GM12878 (cell line): ENCODE measurements at regions not wholly inside any gene's neighbourhood (a gene's known extent, or its start where the extent isn't known, plus 50 kb on each side); places are given as distances from the start of the nearest gene placed in this dataset.

Experiments
- ATAC-seq: fragments of 200-7000 bp; cut with Tn5 transposase; 3 replicates; pipeline ENCODE4 v1.9.1; 2020; ENCODE audit warnings: mild to moderate bottlenecking, moderate library complexity
- BruUV-seq: library from RNA; stranded (reverse); fragments of 400-500 nt; replicated peaks from 2 replicates; lab custom pipeline; 2021; lab: Mats Ljungman, UMichigan
- CTCF ChIA-PET: fragments of 300-600 bp; sonication (Branson Sonifier 250); formaldehyde crosslinking; extraction: SDS; loops from one replicate; lab custom pipeline; 2021; ENCODE audit warnings: inconsistent platforms; lab: Yijun Ruan, JAX
- POLR2A ChIA-PET: fragments of 350-600 bp; formaldehyde crosslinking; extraction: SDS; loops from one replicate; lab custom pipeline; 2021; ENCODE audit warnings: inconsistent platforms; lab: Charles Lee
- RAD21 ChIA-PET: fragments of 300-600 bp; sonication (Branson Sonifier 250); formaldehyde crosslinking; loops from one replicate; lab custom pipeline; 2023; ENCODE audit warnings: antibody characterized with exemption; ENCODE audit not compliant: unreplicated experiment; lab: Charles Lee
- SMC1A ChIA-PET: fragments of 300-600 bp; sonication (Branson Sonifier 250); formaldehyde crosslinking; loops from one replicate; lab custom pipeline; 2023; ENCODE audit not compliant: unreplicated experiment, uncharacterized antibody; lab: Charles Lee
- DNase-seq: peaks from one replicate; pipeline ENCODE4 v3.0.0-alpha.2; 2011; ENCODE audit warnings: low read depth, low spot score
- FAIRE-seq: peaks from 3 replicates; lab custom pipeline; 2011; peaks lifted over from hg19 to GRCh38; lab: Jason Lieb, UNC
- H2AFZ ChIP-seq: 2 replicates; pipeline ENCODE4 v1.6.0; 2011; ENCODE audit warnings: low read depth, low read length, control low read depth; ENCODE audit not compliant: control insufficient read depth
- H3K27ac ChIP-seq: 2 replicates; pipeline ENCODE4 v1.5.1; 2011; ENCODE audit warnings: control low read depth; ENCODE audit not compliant: control insufficient read depth, insufficient read depth
- H3K27me3 ChIP-seq, 2 experiments: replicated peaks in 1 of 2; 2 replicates each; pipeline versions ENCODE4 v1.6.0 to v1.6.1; 2011; ENCODE audit warnings: low read length in 1 of 2; ENCODE audit not compliant: control insufficient read depth in 2 of 2, insufficient read depth in 2 of 2
- H3K36me3 ChIP-seq, 2 experiments: 2 replicates each; pipeline ENCODE4 v1.5.1; 2011; ENCODE audit warnings: low read length in 1 of 2; ENCODE audit not compliant: control insufficient read depth in 2 of 2, insufficient read depth in 2 of 2
- H3K4me1 ChIP-seq: 2 replicates; pipeline ENCODE4 v1.6.1; 2011; ENCODE audit warnings: mild to moderate bottlenecking, low read length, moderate library complexity, mixed read lengths; ENCODE audit not compliant: control insufficient read depth, insufficient read depth
- H3K4me2 ChIP-seq: 2 replicates; pipeline ENCODE4 v1.6.0; 2011; ENCODE audit warnings: control low read depth; ENCODE audit not compliant: control insufficient read depth, insufficient read depth
- H3K4me3 ChIP-seq: fragments of 200-600 bp; sonication (generic); 2 replicates; pipeline ENCODE4 v1.5.1; 2016
- H3K79me2 ChIP-seq: 2 replicates; pipeline ENCODE4 v1.6.0; 2011; ENCODE audit warnings: low read length; ENCODE audit not compliant: control insufficient read depth, insufficient read depth
- H3K9ac ChIP-seq: 2 replicates; pipeline ENCODE4 v1.8.0; 2011; ENCODE audit warnings: low read length, control low read depth, mixed read lengths; ENCODE audit not compliant: control insufficient read depth, insufficient read depth
- H3K9me3 ChIP-seq: replicated peaks from 3 replicates; pipeline ENCODE4 v1.5.1; 2011; ENCODE audit warnings: mild to moderate bottlenecking, low read length; ENCODE audit not compliant: control insufficient read depth, insufficient read depth
- H4K20me1 ChIP-seq: 2 replicates; pipeline ENCODE4 v1.6.0; 2011; ENCODE audit not compliant: control insufficient read depth, insufficient read depth
- BCL11A ChIP-seq: IDR thresholded peaks from 2 replicates; pipeline ENCODE4 v1.6.1; 2011; ENCODE audit warnings: low read depth, low read length
- CREM ChIP-seq: IDR thresholded peaks from 2 replicates; pipeline ENCODE4 v1.6.1; 2014; ENCODE audit warnings: antibody characterized with exemption, low read depth
- IRF4 ChIP-seq: IDR thresholded peaks from 2 replicates; pipeline ENCODE4 v1.6.1; 2011; ENCODE audit warnings: low read depth, low read length
- PML ChIP-seq: IDR thresholded peaks from 2 replicates; pipeline ENCODE4 v1.6.1; 2012; ENCODE audit warnings: low read length, inconsistent platforms
- RFX5 ChIP-seq: IDR thresholded peaks from 2 replicates; pipeline ENCODE4 v1.6.1; 2011; ENCODE audit warnings: low read depth, low read length, improper control_type of control experiment
- SMAD1 ChIP-seq: fragments of 450-650 bp; IDR thresholded peaks from 2 replicates; pipeline ENCODE4 v1.6.1; 2018; ENCODE audit warnings: mild to moderate bottlenecking, low read depth; ENCODE audit not compliant: partially characterized antibody
- ZNF217 ChIP-seq: fragments of 450-650 bp; IDR thresholded peaks from 2 replicates; pipeline ENCODE4 v1.6.1; 2017; ENCODE audit warnings: antibody characterized with exemption, mild to moderate bottlenecking
- ZNF384 ChIP-seq: IDR thresholded peaks from 2 replicates; pipeline ENCODE4 v1.6.1; 2012; ENCODE audit warnings: low read depth, mild to moderate bottlenecking, low read length, improper control_type of control experiment, borderline replicate concordance
- WGBS: methylation state at CpG from one replicate; pipeline ENCODE4 v1.1.6; 2016; ENCODE audit warnings: low lambda C conversion rate; ENCODE audit not compliant: insufficient replicate concordance, insufficient coverage; ENCODE audit errors: missing lambda C conversion rate; 5-methylcytosine and 5-hydroxymethylcytosine counted together
- in situ Hi-C: fragments of 300-500 bp; cut with MboI; formaldehyde crosslinking; loops from 9 replicates; pipeline ENCODE4 v1.14.3; 2018; ENCODE audit warnings: mixed read lengths
- intact Hi-C: fragments of 100-400 bp; cut with micrococcal nuclease; formaldehyde crosslinking; loops from one replicate; pipeline ENCODE4 v1.14.2; 2022; ENCODE audit not compliant: unreplicated experiment
- TF ChIP-seq, protein P1 (sequence below): fragments of 450-650 bp; formaldehyde crosslinking; IDR thresholded peaks from 2 replicates; pipeline ENCODE4 v1.4.0; 2020; ENCODE audit warnings: mild to moderate bottlenecking, moderate library complexity
- TF ChIP-seq, protein P2 (sequence below): fragments of 150-350 bp; IDR thresholded peaks from 2 replicates; pipeline ENCODE4 v1.6.1; 2014; ENCODE audit warnings: mild to moderate bottlenecking, low read depth, low read length
- TF ChIP-seq, protein P3 (sequence below): fragments of 450-650 bp; IDR thresholded peaks from 2 replicates; pipeline ENCODE4 v1.6.1; 2016; ENCODE audit warnings: mild to moderate bottlenecking
- TF ChIP-seq, protein P4 (sequence below): fragments of 450-650 bp; IDR thresholded peaks from 2 replicates; pipeline ENCODE4 v1.6.1; 2017; ENCODE audit warnings: mild to moderate bottlenecking, moderate library complexity

DNA sequence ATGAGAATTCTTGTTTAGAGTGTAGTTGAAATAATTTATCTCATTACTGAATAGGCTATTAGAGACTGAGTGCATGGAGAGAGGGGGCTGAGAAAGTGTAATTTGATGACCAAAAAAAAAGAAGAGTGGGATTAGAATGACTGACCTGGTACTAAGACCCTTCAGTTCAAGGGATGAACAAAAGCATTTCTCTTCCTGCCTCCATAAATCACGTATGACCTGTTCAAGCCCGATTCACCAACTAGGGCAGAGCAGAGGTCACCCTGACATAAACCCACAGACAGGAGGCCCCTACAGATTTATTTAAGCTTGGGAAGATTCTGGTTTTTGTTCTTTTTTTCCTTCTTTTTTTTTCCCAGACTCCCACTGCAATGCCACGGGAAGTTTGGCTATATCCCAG, 123.7 kb upstream of the COP1 start:
- FAIRE-seq (no peak), ATAC-seq (no peak), DNase-seq (no peak)
- no peak for TF ChIP-seq SMAD1
- TF ChIP-seq CREM: no peak
- TF ChIP-seq, protein P1, sequence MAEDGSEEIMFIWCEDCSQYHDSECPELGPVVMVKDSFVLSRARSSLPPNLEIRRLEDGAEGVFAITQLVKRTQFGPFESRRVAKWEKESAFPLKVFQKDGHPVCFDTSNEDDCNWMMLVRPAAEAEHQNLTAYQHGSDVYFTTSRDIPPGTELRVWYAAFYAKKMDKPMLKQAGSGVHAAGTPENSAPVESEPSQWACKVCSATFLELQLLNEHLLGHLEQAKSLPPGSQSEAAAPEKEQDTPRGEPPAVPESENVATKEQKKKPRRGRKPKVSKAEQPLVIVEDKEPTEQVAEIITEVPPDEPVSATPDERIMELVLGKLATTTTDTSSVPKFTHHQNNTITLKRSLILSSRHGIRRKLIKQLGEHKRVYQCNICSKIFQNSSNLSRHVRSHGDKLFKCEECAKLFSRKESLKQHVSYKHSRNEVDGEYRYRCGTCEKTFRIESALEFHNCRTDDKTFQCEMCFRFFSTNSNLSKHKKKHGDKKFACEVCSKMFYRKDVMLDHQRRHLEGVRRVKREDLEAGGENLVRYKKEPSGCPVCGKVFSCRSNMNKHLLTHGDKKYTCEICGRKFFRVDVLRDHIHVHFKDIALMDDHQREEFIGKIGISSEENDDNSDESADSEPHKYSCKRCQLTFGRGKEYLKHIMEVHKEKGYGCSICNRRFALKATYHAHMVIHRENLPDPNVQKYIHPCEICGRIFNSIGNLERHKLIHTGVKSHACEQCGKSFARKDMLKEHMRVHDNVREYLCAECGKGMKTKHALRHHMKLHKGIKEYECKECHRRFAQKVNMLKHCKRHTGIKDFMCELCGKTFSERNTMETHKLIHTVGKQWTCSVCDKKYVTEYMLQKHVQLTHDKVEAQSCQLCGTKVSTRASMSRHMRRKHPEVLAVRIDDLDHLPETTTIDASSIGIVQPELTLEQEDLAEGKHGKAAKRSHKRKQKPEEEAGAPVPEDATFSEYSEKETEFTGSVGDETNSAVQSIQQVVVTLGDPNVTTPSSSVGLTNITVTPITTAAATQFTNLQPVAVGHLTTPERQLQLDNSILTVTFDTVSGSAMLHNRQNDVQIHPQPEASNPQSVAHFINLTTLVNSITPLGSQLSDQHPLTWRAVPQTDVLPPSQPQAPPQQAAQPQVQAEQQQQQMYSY (CRISPR knock-in tag): no peak
- no peak for TF ChIP-seq ZNF384
- no peak for TF ChIP-seq IRF4
- TF ChIP-seq PML: no peak
- TF ChIP-seq BCL11A: no peak
- TF ChIP-seq, protein P2, sequence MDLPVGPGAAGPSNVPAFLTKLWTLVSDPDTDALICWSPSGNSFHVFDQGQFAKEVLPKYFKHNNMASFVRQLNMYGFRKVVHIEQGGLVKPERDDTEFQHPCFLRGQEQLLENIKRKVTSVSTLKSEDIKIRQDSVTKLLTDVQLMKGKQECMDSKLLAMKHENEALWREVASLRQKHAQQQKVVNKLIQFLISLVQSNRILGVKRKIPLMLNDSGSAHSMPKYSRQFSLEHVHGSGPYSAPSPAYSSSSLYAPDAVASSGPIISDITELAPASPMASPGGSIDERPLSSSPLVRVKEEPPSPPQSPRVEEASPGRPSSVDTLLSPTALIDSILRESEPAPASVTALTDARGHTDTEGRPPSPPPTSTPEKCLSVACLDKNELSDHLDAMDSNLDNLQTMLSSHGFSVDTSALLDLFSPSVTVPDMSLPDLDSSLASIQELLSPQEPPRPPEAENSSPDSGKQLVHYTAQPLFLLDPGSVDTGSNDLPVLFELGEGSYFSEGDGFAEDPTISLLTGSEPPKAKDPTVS: no peak
- TF ChIP-seq, protein P3, sequence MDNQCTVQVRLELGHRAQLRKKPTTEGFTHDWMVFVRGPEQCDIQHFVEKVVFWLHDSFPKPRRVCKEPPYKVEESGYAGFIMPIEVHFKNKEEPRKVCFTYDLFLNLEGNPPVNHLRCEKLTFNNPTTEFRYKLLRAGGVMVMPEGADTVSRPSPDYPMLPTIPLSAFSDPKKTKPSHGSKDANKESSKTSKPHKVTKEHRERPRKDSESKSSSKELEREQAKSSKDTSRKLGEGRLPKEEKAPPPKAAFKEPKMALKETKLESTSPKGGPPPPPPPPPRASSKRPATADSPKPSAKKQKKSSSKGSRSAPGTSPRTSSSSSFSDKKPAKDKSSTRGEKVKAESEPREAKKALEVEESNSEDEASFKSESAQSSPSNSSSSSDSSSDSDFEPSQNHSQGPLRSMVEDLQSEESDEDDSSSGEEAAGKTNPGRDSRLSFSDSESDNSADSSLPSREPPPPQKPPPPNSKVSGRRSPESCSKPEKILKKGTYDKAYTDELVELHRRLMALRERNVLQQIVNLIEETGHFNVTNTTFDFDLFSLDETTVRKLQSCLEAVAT: no peak
- no peak for TF ChIP-seq ZNF217
- no peak for TF ChIP-seq RFX5
- TF ChIP-seq, protein P4, sequence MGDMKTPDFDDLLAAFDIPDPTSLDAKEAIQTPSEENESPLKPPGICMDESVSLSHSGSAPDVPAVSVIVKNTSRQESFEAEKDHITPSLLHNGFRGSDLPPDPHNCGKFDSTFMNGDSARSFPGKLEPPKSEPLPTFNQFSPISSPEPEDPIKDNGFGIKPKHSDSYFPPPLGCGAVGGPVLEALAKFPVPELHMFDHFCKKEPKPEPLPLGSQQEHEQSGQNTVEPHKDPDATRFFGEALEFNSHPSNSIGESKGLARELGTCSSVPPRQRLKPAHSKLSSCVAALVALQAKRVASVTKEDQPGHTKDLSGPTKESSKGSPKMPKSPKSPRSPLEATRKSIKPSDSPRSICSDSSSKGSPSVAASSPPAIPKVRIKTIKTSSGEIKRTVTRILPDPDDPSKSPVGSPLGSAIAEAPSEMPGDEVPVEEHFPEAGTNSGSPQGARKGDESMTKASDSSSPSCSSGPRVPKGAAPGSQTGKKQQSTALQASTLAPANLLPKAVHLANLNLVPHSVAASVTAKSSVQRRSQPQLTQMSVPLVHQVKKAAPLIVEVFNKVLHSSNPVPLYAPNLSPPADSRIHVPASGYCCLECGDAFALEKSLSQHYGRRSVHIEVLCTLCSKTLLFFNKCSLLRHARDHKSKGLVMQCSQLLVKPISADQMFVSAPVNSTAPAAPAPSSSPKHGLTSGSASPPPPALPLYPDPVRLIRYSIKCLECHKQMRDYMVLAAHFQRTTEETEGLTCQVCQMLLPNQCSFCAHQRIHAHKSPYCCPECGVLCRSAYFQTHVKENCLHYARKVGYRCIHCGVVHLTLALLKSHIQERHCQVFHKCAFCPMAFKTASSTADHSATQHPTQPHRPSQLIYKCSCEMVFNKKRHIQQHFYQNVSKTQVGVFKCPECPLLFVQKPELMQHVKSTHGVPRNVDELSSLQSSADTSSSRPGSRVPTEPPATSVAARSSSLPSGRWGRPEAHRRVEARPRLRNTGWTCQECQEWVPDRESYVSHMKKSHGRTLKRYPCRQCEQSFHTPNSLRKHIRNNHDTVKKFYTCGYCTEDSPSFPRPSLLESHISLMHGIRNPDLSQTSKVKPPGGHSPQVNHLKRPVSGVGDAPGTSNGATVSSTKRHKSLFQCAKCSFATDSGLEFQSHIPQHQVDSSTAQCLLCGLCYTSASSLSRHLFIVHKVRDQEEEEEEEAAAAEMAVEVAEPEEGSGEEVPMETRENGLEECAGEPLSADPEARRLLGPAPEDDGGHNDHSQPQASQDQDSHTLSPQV: no peak
- Histone ChIP-seq H3K79me2 (no peaks in the 10 kb centered on the region), H3K4me2 (no peak overlapping the region), H2AFZ (no peak overlapping the region), H3K27ac (no peak overlapping the region), H3K27me3 (no peaks in the 10 kb centered on the region; a peak in 1 of 4 replicates), H3K36me3 (no peaks in the 10 kb centered on the region), H3K9ac (no peak overlapping the region), H3K4me1 (no peaks in the 10 kb centered on the region), H3K4me3 (no peak overlapping the region), H4K20me1 (no peaks in the 10 kb centered on the region), H3K9me3 (no peaks in the 10 kb centered on the region)
- ChIA-PET CTCF (no interaction called here), POLR2A (no interaction called here), SMC1A (no interaction called here), RAD21 (no interaction called here)
- BruUV-seq: no TSS peak
- WGBS: 49% methylated on average over 3 of the region's 3 CpGs
- intact Hi-C loops (no loop called here), in situ Hi-C loops (no loop called here)
